ENCODE measurements at regions not wholly inside any gene's neighbourhood (a gene's known extent, or its start where the extent isn't known, plus 50 kb on each side); places are given as distances from the start of the nearest gene placed in this dataset.

- no peak overlapping the region for H3K27ac Mint-ChIP-seq
Measured at GRCh38 chr9:87127978-87128614, 180.8 kb upstream of the GAS1 start.

GRCh38 chr9:87128844-87129493 lies 181.7 kb upstream of the GAS1 start:
- no peak for DNase-seq
- no peaks in the 10 kb centered on the region for H3K4me1 ChIP-seq (ENCODE audit: control insufficient read depth, insufficient read depth, low read length)
- Mint-ChIP-seq H3K4me1 (no peaks in the 10 kb centered on the region), H3K27me3 (ENCODE audit: low read depth in 2 of 2) (peaks cover 28 to 44% of the 10 kb centered on the region in 2 donors), H3K27ac (no peak overlapping the region), H3K9me3 (no peaks in the 10 kb centered on the region), H3K36me3 (no peaks in the 10 kb centered on the region), H3K4me3 (no peak overlapping the region)
- 89% methylated on average over 5 of the region's 5 CpGs for WGBS (ENCODE audit: insufficient coverage)
- H3K9me3 ChIP-seq (ENCODE audit: control insufficient read depth, insufficient read depth, low read length) = no peaks in the 10 kb centered on the region
- peaks cover 2% of the 10 kb centered on the region for H3K27me3 ChIP-seq (ENCODE audit: control insufficient read depth, insufficient read depth, low read length)
- no peaks in the 10 kb centered on the region for H3K36me3 ChIP-seq (ENCODE audit: control insufficient read depth, insufficient read depth, low read length)
- no peak for ATAC-seq
- intact Hi-C loops (cut with micrococcal nuclease) = no loop called here
- TF ChIP-seq CTCF (IDR thresholded peaks at IDR 0.05) = no peak
- no peak overlapping the region for H3K27ac ChIP-seq (ENCODE audit: low read length)
- H3K4me3 ChIP-seq (ENCODE audit: low read length) = no peak overlapping the region

More at GRCh38 chr9:87127978-87128614, 180.8 kb upstream of the GAS1 start:
- Mint-ChIP-seq H3K27me3 (ENCODE audit: low read depth in 2 of 2) (peaks cover 25 to 41% of the 10 kb centered on the region in 2 donors), H3K9me3 (no peaks in the 10 kb centered on the region), H3K36me3 (no peaks in the 10 kb centered on the region), H3K4me1 (no peaks in the 10 kb centered on the region), H3K4me3 (no peak overlapping the region)
- H3K4me1 ChIP-seq (ENCODE audit: control insufficient read depth, insufficient read depth, low read length) = no peaks in the 10 kb centered on the region
- no peak for ATAC-seq
- peaks cover 2% of the 10 kb centered on the region for H3K27me3 ChIP-seq (ENCODE audit: control insufficient read depth, insufficient read depth, low read length)
- no peak for DNase-seq
- intact Hi-C loops (cut with micrococcal nuclease) = no loop called here
- no peak overlapping the region for H3K4me3 ChIP-seq (ENCODE audit: low read length)
- no peak overlapping the region for H3K27ac ChIP-seq (ENCODE audit: low read length)
- 100% methylated on average over 1 of the region's 2 CpGs for WGBS (ENCODE audit: insufficient coverage)
- H3K36me3 ChIP-seq (ENCODE audit: control insufficient read depth, insufficient read depth, low read length) = no peaks in the 10 kb centered on the region
- TF ChIP-seq CTCF (IDR thresholded peaks at IDR 0.05) = no peak
- no peaks in the 10 kb centered on the region for H3K9me3 ChIP-seq (ENCODE audit: control insufficient read depth, insufficient read depth, low read length)

- Histone ChIP-seq H3K4me3 (ENCODE audit: low read length) (no peak overlapping the region), H3K9me3 (ENCODE audit: control insufficient read depth, insufficient read depth, low read length) (no peaks in the 10 kb centered on the region), H3K27me3 (ENCODE audit: control insufficient read depth, insufficient read depth, low read length) (peaks cover 2% of the 10 kb centered on the region), H3K36me3 (ENCODE audit: control insufficient read depth, insufficient read depth, low read length) (no peaks in the 10 kb centered on the region), H3K27ac (ENCODE audit: low read length) (no peak overlapping the region), H3K4me1 (ENCODE audit: control insufficient read depth, insufficient read depth, low read length) (no peaks in the 10 kb centered on the region)
- DNase-seq (no peak), ATAC-seq (no peak)
- intact Hi-C loops (cut with micrococcal nuclease) = no loop called here
- Mint-ChIP-seq H3K4me3 (no peak overlapping the region), H3K27ac (no peak overlapping the region), H3K4me1 (no peaks in the 10 kb centered on the region), H3K36me3 (no peaks in the 10 kb centered on the region), H3K9me3 (peaks cover 0 to 2% of the 10 kb centered on the region in 2 donors), H3K27me3 (ENCODE audit: low read depth in 2 of 2) (peaks cover 11 to 38% of the 10 kb centered on the region in 2 donors)
- WGBS (ENCODE audit: insufficient coverage) = 85% methylated on average over 2 of the region's 2 CpGs
- no peak for TF ChIP-seq CTCF (IDR thresholded peaks at IDR 0.05)
Measured at GRCh38 chr9:87135074-87135473, 187.8 kb upstream of the GAS1 start.
